Activated CD8-positive, alpha-beta memory T cell treated with anti-CD3 and anti-CD28 coated beads, Interleukin-2, amount 50 U/mL, for 1 hour (primary cell): ENCODE measurements at regions not wholly inside any gene's neighbourhood (a gene's known extent, or its start where the extent isn't known, plus 50 kb on each side); places are given as distances from the start of the nearest gene placed in this dataset.
"Not testable (repeated sequence)": the region's sequence is repeated elsewhere in the genome, so short reads cannot be mapped to it uniquely, and the experiment has no call there.

Experiments used
- DNase-seq: peaks from one replicate; pipeline ENCODE4 v3.0.0-alpha.2; 2020; ENCODE audit errors: extremely low read depth

GRCh38 chr1:212155219-212155618, 119.7 kb downstream of the DTL start:
- no peak for DNase-seq

- no peak for DNase-seq
These were observed 121.7 kb downstream of the DTL start for GRCh38 chr1:212157252-212157651.

GRCh38 chr1:212158912-212159796, 123.6 kb downstream of the DTL start:
- DNase-seq, result no peak

- no peak for DNase-seq
These were observed 123.9 kb upstream of the PPP2R5A start for GRCh38 chr1:212161231-212161781.

GRCh38 chr1:212162635-212163034, 122.6 kb upstream of the PPP2R5A start:
- no peak for DNase-seq

- DNase-seq, result no peak
These were observed 120.9 kb upstream of the PPP2R5A start for GRCh38 chr1:212164095-212164872.

GRCh38 chr1:212166244-212166643, 119.0 kb upstream of the PPP2R5A start:
- no peak for DNase-seq

GRCh38 chr1:212166644-212167043, 118.6 kb upstream of the PPP2R5A start:
- no peak for DNase-seq

GRCh38 chr1:212167098-212167497, 118.1 kb upstream of the PPP2R5A start:
- DNase-seq, result no peak

- DNase-seq, result no peak
These were observed 111.6 kb upstream of the PPP2R5A start for GRCh38 chr1:212173567-212173966.

GRCh38 chr1:212174295-212174694, 110.9 kb upstream of the PPP2R5A start:
- not testable (repeated sequence) for DNase-seq

- no peak for DNase-seq
These were observed 107.7 kb upstream of the PPP2R5A start for GRCh38 chr1:212177542-212177941.

GRCh38 chr1:212178851-212179250, 106.4 kb upstream of the PPP2R5A start:
- DNase-seq, result no peak

GRCh38 chr1:212179394-212180076, 105.7 kb upstream of the PPP2R5A start:
- no peak for DNase-seq

- no peak for DNase-seq
These were observed 104.0 kb upstream of the PPP2R5A start for GRCh38 chr1:212181015-212181882.

GRCh38 chr1:212182171-212182570, 103.0 kb upstream of the PPP2R5A start:
- DNase-seq, result no peak

- DNase-seq, result no peak
These were observed 102.6 kb upstream of the PPP2R5A start for GRCh38 chr1:212182579-212182978.

- DNase-seq, result no peak
These were observed 98.6 kb upstream of the PPP2R5A start for GRCh38 chr1:212186427-212187207.

GRCh38 chr1:212188599-212189351, 96.4 kb upstream of the PPP2R5A start:
- DNase-seq, result no peak

GRCh38 chr1:212189352-212189738, 95.9 kb upstream of the PPP2R5A start:
- no peak for DNase-seq
